ENCODE measurements at regions not wholly inside any gene's neighbourhood (a gene's known extent, or its start where the extent isn't known, plus 50 kb on each side); places are given as distances from the start of the nearest gene placed in this dataset. TPM values are rescaled to one million over a fixed set of nuclear protein-coding genes. Genes with fewer than 3 reads are reported as not detected.

Small RNAs in the stretch of these regions (microRNA-seq; reads per million reads assigned to microRNA genes)
- gene MIR4447 (ENCODE audit: unreplicated experiment), result not detected

All from PC-3 (cell line).